Stimulated activated CD4-positive, alpha-beta T cell treated with anti-CD3 and anti-CD28 coated beads, Interleukin-12 subunit alpha, Interleukin-12 subunit beta, amount 100 ng/mL, for 24 hours (primary cell): ENCODE measurements at regions not wholly inside any gene's neighbourhood (a gene's known extent, or its start where the extent isn't known, plus 50 kb on each side); places are given as distances from the start of the nearest gene placed in this dataset.
"Not testable (repeated sequence)": the region's sequence is repeated elsewhere in the genome, so short reads cannot be mapped to it uniquely, and the experiment has no call there.

Source experiments
- DNase-seq, 2 experiments: peaks; one replicate each; pipeline ENCODE4 v3.0.0-alpha.2; 2020; ENCODE audit warnings: low read depth in 2 of 2

- no peak for DNase-seq
These were observed 56.3 kb upstream of the NCKAP5 start for GRCh38 chr2:133624551-133624950.

GRCh38 chr2:133627741-133628140 lies 59.5 kb upstream of the NCKAP5 start:
- DNase-seq = no peak

GRCh38 chr2:133633309-133633708 lies 65.0 kb upstream of the NCKAP5 start:
- DNase-seq = no peak

GRCh38 chr2:133633881-133634409 lies 65.7 kb upstream of the NCKAP5 start:
- no peak for DNase-seq

GRCh38 chr2:133635131-133635530 lies 66.9 kb upstream of the NCKAP5 start:
- DNase-seq = no peak

- no peak for DNase-seq
These were observed 68.0 kb upstream of the NCKAP5 start for GRCh38 chr2:133636287-133636686.

- DNase-seq = no peak
These were observed 71.8 kb upstream of the NCKAP5 start for GRCh38 chr2:133640103-133640502.

GRCh38 chr2:133641497-133641896 lies 73.2 kb upstream of the NCKAP5 start:
- no peak for DNase-seq

- no peak for DNase-seq
These were observed 73.9 kb upstream of the NCKAP5 start for GRCh38 chr2:133641942-133642725.

GRCh38 chr2:133642791-133643191 lies 74.5 kb upstream of the NCKAP5 start:
- no peak for DNase-seq

GRCh38 chr2:133643863-133644262 lies 75.6 kb upstream of the NCKAP5 start:
- no peak for DNase-seq

GRCh38 chr2:133644846-133645245 lies 76.6 kb upstream of the NCKAP5 start:
- DNase-seq = no peak

GRCh38 chr2:133647386-133647785 lies 79.1 kb upstream of the NCKAP5 start:
- not testable (repeated sequence) for DNase-seq

GRCh38 chr2:133651861-133652260 lies 83.6 kb upstream of the NCKAP5 start:
- DNase-seq = no peak

- DNase-seq = no peak
These were observed 84.1 kb upstream of the NCKAP5 start for GRCh38 chr2:133652398-133652797.

GRCh38 chr2:133653056-133653455 lies 84.8 kb upstream of the NCKAP5 start:
- no peak for DNase-seq

GRCh38 chr2:133654949-133655348 lies 86.7 kb upstream of the NCKAP5 start:
- DNase-seq = no peak

GRCh38 chr2:133655610-133656009 lies 87.3 kb upstream of the NCKAP5 start:
- DNase-seq = no peak

- no peak for DNase-seq
These were observed 89.3 kb upstream of the NCKAP5 start for GRCh38 chr2:133657591-133657990.

GRCh38 chr2:133658020-133658903 lies 90.0 kb upstream of the NCKAP5 start:
- no peak for DNase-seq

GRCh38 chr2:133660510-133660909 lies 92.2 kb upstream of the NCKAP5 start:
- no peak for DNase-seq

GRCh38 chr2:133661392-133661791 lies 93.1 kb upstream of the NCKAP5 start:
- DNase-seq = no peak

- no peak for DNase-seq
These were observed 98.4 kb upstream of the NCKAP5 start for GRCh38 chr2:133666621-133667020.
